ENCODE measurements at regions not wholly inside any gene's neighbourhood (a gene's known extent, or its start where the extent isn't known, plus 50 kb on each side); places are given as distances from the start of the nearest gene placed in this dataset.
"Not testable (repeated sequence)": the region's sequence is repeated elsewhere in the genome, so short reads cannot be mapped to it uniquely, and the experiment has no call there.

GRCh38 chr4:188282471-188283232, 143.4 kb downstream of the TRIML1 start:
- DNase-seq (ENCODE audit: low spot score) (no peak), FAIRE-seq (no peak)

GRCh38 chr4:188287169-188287894, 148.1 kb downstream of the TRIML1 start:
- no peak for DNase-seq (ENCODE audit: low spot score)
- FAIRE-seq, result no peak

- FAIRE-seq (no peak), DNase-seq (ENCODE audit: low spot score) (no peak)
Observed at GRCh38 chr4:188289531-188290125, 150.4 kb downstream of the TRIML1 start.

- no peak for DNase-seq (ENCODE audit: low spot score)
- no peak for FAIRE-seq
Observed at GRCh38 chr4:188295899-188296298, 156.7 kb downstream of the TRIML1 start.

- no peak for FAIRE-seq
- DNase-seq (ENCODE audit: low spot score), result no peak
Observed at GRCh38 chr4:188296331-188296730, 157.1 kb downstream of the TRIML1 start.

GRCh38 chr4:188297873-188298272, 158.6 kb downstream of the TRIML1 start:
- FAIRE-seq, result no peak
- DNase-seq (ENCODE audit: low spot score), result peak; percentile 8

GRCh38 chr4:188299161-188299560, 159.9 kb downstream of the TRIML1 start:
- FAIRE-seq, result no peak
- no peak for DNase-seq (ENCODE audit: low spot score)

GRCh38 chr4:188300385-188300784, 161.1 kb downstream of the TRIML1 start:
- DNase-seq (ENCODE audit: low spot score) (no peak), FAIRE-seq (no peak)

- FAIRE-seq (no peak), DNase-seq (ENCODE audit: low spot score) (no peak)
Observed at GRCh38 chr4:188305690-188306089, 166.4 kb downstream of the TRIML1 start.

GRCh38 chr4:188307591-188307990, 168.3 kb downstream of the TRIML1 start:
- no peak for DNase-seq (ENCODE audit: low spot score)
- FAIRE-seq, result no peak

- FAIRE-seq (no peak), DNase-seq (ENCODE audit: low spot score) (no peak)
Observed at GRCh38 chr4:188308142-188308541, 168.9 kb downstream of the TRIML1 start.

- DNase-seq (ENCODE audit: low spot score) (no peak), FAIRE-seq (no peak)
Observed at GRCh38 chr4:188316391-188316790, 177.2 kb downstream of the TRIML1 start.

- no peak for FAIRE-seq
- no peak for DNase-seq (ENCODE audit: low spot score)
Observed at GRCh38 chr4:188328966-188329365, 189.7 kb downstream of the TRIML1 start.

GRCh38 chr4:188329521-188329920, 190.3 kb downstream of the TRIML1 start:
- DNase-seq (ENCODE audit: low spot score) (no peak), FAIRE-seq (no peak)

GRCh38 chr4:188332265-188332664, 193.0 kb downstream of the TRIML1 start:
- FAIRE-seq, result no peak

GRCh38 chr4:188336891-188337290, 197.7 kb downstream of the TRIML1 start:
- DNase-seq (ENCODE audit: low spot score) (no peak), FAIRE-seq (no peak)

More at GRCh38 chr4:188332265-188332664, 193.0 kb downstream of the TRIML1 start:
- no peak for DNase-seq (ENCODE audit: low spot score)

GRCh38 chr4:188341428-188341827, 202.2 kb downstream of the TRIML1 start:
- DNase-seq (ENCODE audit: low spot score) (no peak), FAIRE-seq (no peak)

- DNase-seq (ENCODE audit: low spot score), result no peak
- FAIRE-seq, result no peak
Observed at GRCh38 chr4:188346171-188346809, 207.0 kb downstream of the TRIML1 start.

GRCh38 chr4:188347339-188347738, 208.1 kb downstream of the TRIML1 start:
- DNase-seq (ENCODE audit: low spot score) (no peak), FAIRE-seq (no peak)

GRCh38 chr4:188349569-188349968, 210.3 kb downstream of the TRIML1 start:
- DNase-seq (ENCODE audit: low spot score); FAIRE-seq: not testable (repeated sequence)

- FAIRE-seq, result no peak
- DNase-seq (ENCODE audit: low spot score), result no peak
Observed at GRCh38 chr4:188363196-188363595, 224.0 kb downstream of the TRIML1 start.

GRCh38 chr4:188370777-188371176, 231.5 kb downstream of the TRIML1 start:
- no peak for FAIRE-seq
- DNase-seq (ENCODE audit: low spot score), result no peak
